ENCODE measurements at regions not wholly inside any gene's neighbourhood (a gene's known extent, or its start where the extent isn't known, plus 50 kb on each side); places are given as distances from the start of the nearest gene placed in this dataset.
A peak's percentile ranks its signal among the peaks of the same experiment; 100 is the strongest.

DNA sequence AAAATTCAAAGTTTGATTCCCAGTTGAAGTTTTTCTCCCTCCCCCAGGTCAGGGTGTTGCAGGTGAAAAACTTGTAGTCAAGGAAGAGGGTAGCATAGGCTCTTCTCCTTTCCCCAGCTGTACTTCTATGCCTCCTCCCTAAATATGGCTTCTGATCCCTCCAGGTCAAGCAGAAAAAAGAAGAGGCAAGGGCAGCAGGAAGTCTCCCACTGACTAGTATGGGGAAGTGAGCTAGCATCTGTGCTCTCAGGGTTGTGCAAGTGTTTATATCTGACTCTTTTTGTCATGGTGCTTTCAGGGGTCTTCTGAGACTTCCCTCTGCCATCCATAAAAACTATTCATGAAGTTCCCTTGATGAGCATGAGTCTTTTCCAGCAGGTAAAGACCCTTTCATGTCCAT is 76.0 kb downstream of the ATPSCKMT start:
- no peak for DNase-seq

DNA sequence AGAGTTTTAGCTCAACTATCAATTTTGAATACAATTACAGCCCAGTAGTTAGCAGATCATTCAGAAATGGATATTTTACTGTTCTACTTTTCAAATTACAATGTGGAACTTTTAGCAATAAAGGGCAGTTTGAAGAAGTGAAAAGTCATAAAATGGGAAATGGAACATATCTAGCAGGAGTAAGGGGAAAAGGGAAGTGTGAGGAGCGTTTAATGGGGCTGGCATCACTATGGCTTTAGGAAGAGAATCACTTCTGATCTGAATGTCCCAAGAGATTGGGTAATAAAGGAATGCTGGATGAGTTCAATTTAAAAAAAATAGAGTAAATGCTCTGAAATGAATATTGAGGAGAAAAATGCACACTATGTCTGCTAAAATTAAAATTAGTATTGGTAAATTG is 77.4 kb downstream of the ATPSCKMT start:
- no peak for DNase-seq

DNA sequence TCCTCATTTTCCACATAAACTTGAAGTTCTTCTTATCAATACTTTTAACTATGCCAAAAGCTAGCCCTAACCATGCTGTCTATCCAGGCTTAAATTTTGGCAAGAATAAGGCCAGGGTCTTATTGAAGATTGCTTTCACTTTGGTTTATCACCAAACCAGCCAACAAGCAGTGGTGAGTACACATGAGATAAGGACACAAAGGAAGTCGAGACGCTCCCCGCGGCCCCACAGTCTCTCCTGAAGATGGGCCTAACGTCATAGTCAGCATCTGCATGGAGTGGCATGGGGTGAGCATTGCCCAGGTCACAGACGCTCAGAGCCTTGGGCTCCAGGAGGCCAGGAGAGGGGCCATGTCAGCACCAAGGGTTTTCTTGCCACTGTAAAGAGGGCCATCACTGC is 80.3 kb downstream of the ATPSCKMT start:
- DNase-seq: no peak

DNA sequence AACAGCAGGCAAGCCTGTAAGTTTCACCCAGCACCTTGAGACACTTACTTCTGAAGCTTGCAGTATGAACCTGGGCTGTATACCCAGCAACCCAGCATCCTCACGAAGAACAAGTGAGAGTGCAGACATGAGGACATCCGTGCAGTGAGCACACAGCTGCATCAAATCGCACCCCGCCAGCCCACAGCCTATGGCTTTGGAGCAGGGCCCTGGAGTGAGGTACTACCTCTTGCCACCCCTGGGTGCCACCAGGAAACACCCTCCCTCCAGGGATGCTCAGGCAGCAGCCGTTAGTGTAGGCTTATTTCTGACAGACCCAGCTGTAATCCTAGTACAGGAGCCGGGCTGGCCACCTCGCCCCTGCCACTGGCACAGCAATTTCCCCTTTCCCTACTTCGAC is 81.4 kb downstream of the ATPSCKMT start:
- no peak for DNase-seq

DNA sequence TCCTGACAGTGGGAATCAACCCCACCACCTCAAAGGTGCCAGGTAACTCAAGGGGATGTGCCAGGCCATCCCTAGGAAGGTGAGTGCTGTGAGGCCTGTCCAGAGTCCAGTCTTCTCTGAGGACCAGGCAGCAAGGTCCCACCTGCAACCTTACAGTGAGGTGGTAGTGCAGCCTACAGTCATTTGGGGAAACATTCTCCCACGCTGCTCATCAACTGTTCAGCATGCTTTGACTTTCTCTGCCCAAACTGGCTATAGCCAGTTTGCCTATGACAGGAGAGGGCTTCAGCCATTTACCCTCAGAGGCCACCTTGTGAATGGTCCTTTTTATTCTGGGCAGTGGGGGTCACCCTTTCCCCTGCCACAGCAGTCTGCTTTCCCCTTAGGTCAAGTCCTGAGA is 81.9 kb downstream of the ATPSCKMT start:
- DNase-seq: no peak

DNA sequence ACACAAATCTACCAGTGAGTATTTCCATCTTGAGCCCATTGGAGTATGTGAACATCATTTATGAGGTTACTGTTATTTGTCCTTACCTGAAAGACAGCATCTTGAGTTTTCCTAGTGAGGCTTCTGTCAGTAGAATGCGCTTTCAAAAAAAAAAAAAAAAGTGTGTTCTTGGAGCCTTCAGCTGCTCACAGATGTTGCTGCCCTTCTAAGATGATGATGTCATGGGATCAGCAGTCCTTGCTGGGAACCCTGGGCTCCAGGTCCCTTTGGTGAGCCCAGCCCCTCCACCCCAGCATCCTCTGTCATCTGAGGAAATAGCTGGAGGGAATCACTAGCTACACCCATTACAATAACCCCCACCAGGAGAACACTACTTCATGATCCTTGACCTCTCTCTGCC is 83.3 kb downstream of the ATPSCKMT start:
- no peak for DNase-seq

DNA sequence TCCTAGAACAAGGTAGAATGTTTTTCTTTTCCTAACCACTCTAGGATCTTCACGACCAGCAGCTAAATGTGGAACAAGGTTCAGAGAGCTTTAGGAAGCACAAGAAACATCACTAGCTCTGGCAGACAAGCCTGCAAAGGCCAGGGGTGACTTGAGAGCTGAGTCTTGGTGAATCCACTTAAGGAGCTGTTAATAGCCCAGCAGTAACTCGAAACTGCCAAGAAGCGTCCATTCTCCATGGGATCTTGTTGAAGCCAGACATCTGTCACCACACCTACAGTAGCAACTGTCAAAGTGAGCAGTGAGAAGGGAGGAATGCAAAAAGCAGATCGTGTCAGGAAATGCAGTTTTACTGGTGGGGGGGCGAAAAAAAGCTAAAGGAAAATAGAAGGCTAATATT is 87.2 kb downstream of the ATPSCKMT start:
- no peak for DNase-seq

DNA sequence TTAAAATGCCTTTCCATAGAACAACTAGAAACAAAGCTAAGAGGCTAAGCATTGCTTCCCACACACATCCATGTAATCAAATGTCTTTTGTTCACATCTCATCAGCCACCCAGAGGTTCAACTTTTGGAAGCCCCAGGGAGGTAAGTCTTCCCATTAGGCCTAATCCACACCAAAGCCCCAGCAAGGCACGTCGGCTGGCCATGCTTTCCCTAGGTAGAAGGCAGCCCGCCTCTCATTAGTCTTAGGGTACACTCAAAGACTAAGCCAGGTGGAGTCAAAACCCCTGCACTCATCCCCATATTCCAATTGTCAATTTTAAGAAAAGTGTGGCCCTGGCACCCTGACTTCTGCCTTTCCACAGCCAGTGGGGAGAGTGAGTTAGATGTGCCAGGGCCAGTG is 87.9 kb downstream of the ATPSCKMT start:
- DNase-seq: no peak

DNA sequence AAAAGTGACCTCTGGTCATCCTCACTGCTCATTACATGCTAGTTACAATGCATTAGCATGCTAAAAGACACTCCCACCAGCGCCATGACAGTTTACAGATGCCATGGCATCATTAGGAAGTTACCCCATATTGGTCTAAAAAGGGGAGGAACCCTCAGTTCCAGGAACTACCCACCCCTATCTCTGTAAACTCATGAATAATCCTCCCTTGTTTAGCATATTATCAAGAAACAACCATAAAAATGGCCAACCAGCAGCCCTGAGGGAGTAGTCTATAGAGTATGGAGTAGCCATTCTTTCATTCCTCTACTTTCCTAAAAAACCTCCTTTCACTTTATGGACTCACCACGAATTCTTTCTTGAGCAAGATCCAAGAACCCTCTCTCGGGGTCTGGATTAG is 89.4 kb downstream of the ATPSCKMT start:
- no peak for DNase-seq

DNA sequence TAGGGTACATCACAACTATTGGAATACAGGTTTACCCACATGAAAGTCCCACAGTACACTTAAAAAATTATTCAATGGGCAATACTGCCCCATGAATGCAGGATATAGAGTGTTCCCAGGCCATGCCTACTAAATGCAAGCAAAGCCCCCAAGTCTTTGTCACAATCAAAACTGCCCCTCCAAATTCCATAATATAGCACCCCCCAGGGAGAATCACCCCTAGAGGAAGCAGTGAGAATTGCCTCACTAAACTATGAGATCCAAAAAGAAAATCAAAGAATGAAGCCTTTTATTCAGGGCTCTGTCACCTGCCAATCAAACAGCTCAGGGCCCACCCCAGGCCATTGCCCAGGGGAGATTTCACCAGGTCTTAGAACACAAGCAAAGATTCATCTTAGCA is 90.8 kb downstream of the ATPSCKMT start:
- no peak for DNase-seq

DNA sequence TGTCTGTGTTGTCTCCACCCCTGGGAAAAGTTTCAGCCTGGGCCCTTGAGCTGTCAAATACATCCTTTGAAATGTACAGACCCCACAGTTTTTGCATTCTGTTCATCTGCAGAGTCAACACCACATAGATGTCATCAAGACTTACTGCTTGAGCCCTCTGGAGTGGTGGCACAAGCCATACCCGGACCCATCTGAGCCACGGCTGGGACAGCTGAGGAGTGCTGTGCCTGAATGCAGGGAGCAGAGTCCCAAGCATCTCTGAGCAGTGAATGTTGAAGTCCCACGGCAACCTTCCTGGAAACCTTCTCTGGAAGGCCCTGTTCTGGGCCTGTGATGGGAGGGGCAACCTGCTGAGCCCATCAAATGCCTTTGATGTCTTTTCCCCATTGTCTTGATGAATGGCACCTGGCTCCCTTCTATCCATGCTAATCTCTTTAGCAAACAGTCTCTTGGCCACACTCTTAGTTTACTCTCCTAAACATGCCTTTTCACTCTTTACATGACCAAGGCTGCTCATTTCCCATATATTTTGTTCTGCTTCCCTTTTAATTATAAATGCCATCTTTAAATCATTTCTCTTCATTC is 92.5 kb downstream of the ATPSCKMT start:
- no peak for DNase-seq

DNA sequence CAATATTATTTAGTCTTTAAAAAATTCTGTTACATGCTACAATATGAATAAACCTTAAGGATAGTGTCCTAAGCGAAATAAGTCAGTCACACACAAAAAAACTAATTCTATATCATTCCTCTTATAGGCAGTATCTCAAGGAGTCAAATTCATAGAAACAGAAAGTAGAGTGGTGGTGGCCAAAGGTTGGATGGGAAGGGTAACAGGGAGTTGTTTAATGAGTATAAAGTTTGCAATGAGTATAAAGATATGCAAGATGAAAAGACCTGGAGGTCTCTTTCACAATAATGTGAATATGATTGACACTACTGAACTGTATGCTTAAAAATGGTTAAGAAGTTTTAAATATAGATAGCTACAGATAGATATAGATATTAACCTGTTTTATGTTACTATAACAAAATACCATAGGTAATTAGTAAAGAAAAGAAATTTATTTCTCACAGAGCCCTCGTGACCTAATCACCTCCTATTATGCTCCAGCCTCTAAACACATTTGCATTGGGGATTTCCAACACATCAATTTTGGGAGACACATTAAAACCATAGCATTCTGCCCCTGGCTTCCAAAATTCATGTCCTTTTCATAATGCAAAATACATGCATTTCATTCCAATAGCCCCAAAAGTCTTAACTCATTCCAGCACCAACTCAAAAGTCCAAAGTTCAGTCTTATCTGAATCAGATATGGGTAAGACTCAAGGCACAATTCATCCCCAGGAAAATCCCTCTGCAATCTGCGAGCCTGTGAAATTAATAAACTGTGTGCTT is 93.6 kb downstream of the ATPSCKMT start:
- no peak for DNase-seq

DNA sequence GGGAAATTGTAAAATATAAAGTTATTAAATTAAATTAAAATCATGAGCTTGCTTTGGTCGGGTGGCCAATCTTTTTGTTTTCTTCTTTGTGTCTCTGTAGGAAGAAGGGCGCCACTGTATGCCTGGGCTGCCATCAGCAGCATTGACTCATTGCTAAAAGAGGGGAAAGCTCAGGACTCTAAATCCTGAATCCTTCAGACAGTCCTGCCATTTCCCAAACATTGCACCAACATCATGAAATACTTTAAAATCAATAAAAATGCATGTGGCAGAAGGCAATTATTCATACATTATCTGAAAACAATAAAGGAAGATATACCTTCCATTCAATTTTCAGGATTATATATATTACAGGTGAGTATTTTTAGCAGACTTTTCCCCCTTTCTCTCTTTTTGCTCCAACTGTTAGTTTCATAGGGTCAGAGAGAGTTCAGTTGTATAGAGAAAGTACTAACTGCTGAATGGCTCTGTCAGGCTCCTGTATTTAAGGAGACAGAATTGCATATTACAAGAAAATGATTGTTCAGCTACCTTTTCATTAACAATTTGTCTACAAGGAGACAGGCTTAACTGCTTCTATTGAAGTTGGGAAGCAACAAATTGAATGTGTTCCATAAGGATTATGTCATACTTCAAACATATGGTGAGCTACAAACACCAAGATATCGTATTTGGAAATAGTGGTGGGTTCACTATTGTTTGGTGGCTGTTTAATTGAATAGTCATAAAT is 95.7 kb downstream of the ATPSCKMT start:
- no peak for DNase-seq

DNA sequence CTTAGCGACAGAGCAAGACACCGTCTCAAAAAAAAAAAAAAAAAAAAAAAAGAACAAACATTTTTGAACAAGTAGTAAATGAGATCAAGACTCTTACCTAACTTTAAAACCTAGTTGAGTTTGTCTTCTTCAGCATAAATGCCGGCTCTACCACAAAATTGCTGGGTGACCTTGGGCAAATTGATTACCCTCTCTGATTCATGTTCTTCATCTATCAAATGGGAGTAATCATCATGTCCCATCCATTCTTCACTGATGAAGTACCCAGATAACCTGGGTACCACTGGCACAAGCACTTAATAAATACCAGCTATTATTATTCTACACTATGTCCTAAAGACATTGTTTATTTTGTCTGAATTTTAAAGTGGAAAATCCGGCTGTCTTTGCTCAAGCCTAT is 96.3 kb downstream of the ATPSCKMT start:
- no peak for DNase-seq

DNA sequence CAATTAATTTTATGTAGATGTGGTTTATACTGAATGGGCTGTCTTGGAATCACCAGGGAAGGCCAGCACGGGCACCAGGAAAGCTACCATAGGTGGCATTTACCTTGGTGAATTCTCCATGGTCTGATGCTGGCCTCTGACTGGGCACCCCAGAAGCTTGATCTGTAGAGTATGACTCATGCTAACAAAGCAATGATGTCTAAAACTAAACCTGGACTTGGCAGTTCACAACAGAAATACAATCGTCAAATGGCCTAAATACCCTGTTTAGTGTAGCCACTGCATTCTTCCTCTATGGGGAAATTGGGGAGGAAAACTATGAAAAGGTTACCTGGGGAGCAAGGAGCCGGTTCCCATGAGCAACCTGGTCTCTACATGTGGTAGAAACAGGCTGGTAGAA is 98.0 kb downstream of the ATPSCKMT start:
- DNase-seq: no peak

DNA sequence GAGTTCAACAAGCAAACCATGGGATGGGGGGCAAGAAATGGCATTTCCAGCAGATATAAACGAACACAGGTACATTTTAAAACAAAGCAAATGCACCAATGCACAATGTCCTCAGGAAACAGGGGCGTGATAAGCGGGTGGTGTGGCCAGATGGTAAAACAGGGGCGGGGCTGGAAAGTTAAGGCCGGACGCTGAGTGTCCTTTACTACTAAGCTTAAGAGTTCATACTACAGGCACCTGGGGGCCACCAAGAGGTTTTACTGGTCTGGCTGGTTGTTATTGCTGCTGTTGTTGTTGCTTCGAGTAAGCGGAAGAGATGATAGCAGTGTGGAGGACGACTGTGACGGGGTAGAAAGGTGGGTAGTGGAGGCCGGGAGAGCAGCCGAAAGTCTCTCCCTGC is 99.8 kb downstream of the ATPSCKMT start:
- DNase-seq: no peak

DNA sequence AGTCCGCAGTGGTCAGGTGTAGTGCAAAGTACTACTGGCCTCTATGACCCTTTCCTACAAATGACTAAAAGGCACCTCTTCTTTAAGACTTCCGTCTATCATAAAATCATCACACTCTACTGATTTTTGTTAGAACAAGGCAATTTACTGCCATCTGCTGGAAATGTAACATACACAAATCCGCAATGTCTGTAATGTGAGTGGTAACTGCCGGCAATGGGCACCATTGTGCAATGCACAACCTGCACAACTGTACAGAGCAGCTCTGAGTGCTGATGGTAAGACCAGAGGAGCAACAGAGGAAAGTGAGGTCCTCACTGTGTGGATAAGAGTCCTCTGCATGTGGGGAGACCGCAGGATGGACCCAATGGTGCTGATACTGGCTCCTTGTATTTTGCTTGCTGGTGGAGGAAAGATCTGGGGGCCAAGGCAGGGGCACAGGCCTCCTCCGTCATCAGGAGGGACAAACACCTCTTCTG is 103.7 kb downstream of the ATPSCKMT start:
- peak; percentile 58 for DNase-seq

DNA sequence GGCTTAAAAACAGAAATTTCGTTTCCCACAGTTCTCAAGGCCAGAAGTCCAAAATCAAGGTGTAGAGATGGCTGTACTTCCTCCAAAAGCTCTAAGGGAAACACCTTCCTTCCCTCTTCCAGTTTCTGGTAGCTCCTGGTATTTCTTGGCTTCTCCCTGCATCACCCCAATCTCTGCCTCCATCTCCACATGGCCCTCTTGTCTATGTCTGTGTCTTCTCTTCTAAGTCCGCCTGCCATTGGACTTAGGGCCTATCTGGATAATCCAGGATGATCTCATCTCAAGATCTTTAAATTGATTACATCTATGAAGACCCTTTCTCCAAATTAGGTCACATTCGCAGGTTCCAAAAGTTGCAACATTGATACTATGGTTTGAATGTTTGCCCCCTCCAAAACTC is 105.6 kb downstream of the ATPSCKMT start:
- DNase-seq: no peak

DNA sequence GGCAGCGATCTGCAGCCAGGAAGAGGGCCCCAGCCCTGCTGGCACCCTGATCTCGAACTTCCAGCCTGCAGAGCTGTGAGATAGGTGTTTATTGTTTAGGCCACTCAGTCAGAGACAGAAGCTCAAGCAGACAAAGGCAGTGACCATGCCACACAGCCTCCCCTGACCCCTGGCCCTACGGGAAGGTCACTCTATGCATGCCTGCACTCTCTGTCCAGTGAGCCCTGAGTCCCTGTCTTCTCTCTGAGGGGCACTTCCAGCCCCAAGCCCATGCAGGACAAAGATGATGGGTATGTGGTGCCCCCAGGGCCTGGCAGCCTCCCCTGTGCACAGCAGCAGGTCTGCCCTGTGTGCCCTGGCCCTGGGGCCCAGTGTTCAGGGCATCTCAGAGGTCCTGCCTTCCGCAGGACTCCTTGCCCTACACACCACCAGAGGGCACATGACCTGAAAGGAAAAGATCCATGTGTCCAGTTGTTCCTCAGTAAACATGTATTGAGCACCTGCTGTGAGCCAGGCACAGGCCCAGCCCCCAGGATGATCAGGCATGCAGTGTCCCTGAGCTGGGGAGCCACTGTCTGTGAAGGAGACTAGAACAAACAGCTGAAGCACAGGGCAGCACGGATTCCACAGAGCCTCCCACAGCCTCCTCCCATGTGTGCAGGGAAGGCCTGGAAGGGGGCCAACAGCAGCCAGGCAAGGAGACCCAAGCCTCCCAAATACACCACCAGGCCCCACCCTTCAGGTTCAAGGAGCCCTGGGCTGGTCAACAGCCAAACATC is 109.3 kb downstream of the ATPSCKMT start:
- DNase-seq: peak; percentile 42

DNA sequence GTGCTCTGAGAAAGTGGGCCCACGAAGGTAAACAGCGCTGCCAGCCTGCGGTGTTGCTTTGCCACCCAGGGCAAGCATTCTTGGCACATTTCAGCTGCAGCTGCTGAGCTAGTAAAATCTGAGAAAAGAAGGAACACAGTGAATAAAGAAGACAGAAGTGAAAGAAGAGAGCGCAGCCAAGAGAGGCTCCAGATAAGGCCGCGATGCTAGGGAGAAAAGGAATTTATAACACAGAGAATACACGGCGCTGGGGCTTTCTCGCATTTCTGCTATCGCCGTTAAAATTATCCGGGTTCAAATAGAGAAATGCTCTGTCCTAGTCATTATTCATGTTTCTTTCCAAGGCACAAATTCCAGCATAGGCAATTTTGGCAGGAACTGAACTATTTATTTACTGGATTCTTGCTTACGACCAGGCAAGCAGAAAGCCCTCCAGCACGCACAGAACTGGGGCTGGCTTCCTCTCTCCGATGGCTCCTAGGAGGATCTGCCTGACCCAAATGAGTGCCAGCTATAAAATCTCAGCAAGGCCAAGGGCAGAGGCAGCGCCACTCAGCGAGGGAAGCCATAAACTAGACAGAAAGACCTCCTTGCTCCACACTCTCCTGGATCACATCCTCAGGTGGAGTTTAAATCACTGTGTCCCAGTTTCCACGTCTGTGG is 111.2 kb downstream of the ATPSCKMT start:
- DNase-seq: no peak

DNA sequence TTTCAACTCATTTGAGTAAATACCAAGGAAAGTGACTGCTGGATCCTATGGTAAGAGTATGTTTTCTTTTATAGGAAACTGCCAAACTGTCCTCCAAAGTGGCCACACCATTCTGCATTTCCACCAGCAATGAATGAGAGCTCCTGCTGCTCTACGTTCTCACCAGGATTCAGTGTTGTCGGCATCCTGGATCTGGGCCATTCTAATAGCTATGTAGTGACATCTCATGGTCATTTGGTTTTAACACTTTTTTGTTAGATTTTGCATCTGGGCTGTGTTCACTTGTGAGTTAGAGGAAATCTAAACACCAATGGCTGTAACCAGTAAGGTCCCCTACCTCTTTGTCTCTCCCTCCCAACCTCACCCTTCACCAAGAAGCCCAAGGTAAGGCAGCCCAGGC is 115.9 kb downstream of the ATPSCKMT start:
- DNase-seq: peak; percentile 43

DNA sequence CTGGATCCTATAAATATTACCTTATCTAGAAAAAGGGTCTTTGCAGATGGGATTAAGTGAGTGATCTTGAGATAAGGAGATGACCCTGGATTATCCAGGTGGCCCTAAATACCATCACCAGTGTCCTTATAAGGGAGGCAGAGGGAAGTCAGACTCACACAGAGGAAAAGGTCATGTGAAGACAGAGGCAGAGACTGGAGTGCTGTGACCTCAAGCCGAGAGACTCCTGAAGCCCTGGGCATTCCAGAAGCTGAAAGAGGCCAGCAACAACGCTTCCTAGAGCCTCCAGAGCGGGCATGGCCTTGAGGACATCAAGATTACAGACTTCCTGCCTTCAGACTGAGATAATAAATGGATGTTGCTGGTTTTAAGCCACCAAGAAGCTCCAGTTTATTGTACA is 118.8 kb downstream of the ATPSCKMT start:
- DNase-seq: no peak

DNA sequence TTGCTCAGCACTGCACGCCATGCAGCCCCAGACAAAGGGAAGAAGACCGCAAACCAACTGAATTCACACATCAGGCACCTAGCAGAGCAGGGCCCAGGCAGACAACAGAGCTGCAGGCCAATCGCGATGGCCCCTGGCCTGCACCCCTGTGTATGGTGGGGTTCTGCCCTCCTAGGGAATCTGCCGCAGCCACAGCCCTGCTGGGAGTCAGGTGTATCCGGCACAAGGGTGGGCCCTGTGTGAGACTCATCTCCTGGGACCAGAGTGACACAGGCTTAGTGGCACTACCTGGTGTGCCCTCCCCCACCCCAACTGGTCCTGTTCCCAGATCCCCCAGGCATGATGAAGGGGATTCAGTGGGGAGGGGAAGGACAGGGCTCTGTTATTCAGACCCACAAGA is 122.8 kb downstream of the ATPSCKMT start:
- no peak for DNase-seq

All from fibroblast of skin of back (primary cell).